Activated CD8-positive, alpha-beta T cell treated with anti-CD3 and anti-CD28 coated beads for 36 hours (primary cell): ENCODE measurements at regions not wholly inside any gene's neighbourhood (a gene's known extent, or its start where the extent isn't known, plus 50 kb on each side); places are given as distances from the start of the nearest gene placed in this dataset.

Experiments
- ATAC-seq: fragments of 200-7000 bp; cut with Tn5 transposase; one replicate; pipeline ENCODE4 v1.10.0; 2021; ENCODE audit warnings: mild to moderate bottlenecking, moderate library complexity
- CTCF ChIA-PET: fragments of 350-600 bp; sonication (Branson Sonifier 250); formaldehyde crosslinking; loops from one replicate; lab custom pipeline; 2021; ENCODE audit warnings: antibody characterized with exemption; lab: Charles Lee
- POLR2A ChIA-PET: fragments of 350-600 bp; sonication (Branson Sonifier 250); formaldehyde crosslinking; loops from one replicate; lab custom pipeline; 2021; ENCODE audit warnings: antibody characterized with exemption; lab: Charles Lee
- DNase-seq: peaks from one replicate; pipeline ENCODE4 v3.0.0-alpha.2; 2020
- H3K27ac Mint-ChIP-seq: one replicate; pipeline ENCODE4 v1.8.0; 2021; ENCODE audit warnings: mild to moderate bottlenecking, mixed read lengths
- H3K27me3 Mint-ChIP-seq: one replicate; pipeline ENCODE4 v1.8.0; 2021; ENCODE audit warnings: mixed read lengths
- H3K36me3 Mint-ChIP-seq: one replicate; pipeline ENCODE4 v1.8.0; 2021; ENCODE audit warnings: low read depth, mixed read lengths
- H3K4me1 Mint-ChIP-seq: one replicate; pipeline ENCODE4 v1.8.0; 2021; ENCODE audit warnings: low read depth, mixed read lengths
- H3K4me3 Mint-ChIP-seq: one replicate; pipeline ENCODE4 v1.8.0; 2021; ENCODE audit warnings: mild to moderate bottlenecking, moderate library complexity, mixed read lengths
- H3K9me3 Mint-ChIP-seq: one replicate; pipeline ENCODE4 v1.8.0; 2021; ENCODE audit warnings: mixed read lengths
- intact Hi-C: fragments of 100-400 bp; cut with micrococcal nuclease; formaldehyde crosslinking; loops from one replicate; pipeline ENCODE4 v1.10.0; 2022
- TF ChIP-seq, protein P1 (sequence below): fragments of 200-600 bp; IDR thresholded peaks from one replicate; pipeline ENCODE4 v1.8.0; 2022; ENCODE audit warnings: antibody characterized with exemption, mild to moderate bottlenecking

DNA sequence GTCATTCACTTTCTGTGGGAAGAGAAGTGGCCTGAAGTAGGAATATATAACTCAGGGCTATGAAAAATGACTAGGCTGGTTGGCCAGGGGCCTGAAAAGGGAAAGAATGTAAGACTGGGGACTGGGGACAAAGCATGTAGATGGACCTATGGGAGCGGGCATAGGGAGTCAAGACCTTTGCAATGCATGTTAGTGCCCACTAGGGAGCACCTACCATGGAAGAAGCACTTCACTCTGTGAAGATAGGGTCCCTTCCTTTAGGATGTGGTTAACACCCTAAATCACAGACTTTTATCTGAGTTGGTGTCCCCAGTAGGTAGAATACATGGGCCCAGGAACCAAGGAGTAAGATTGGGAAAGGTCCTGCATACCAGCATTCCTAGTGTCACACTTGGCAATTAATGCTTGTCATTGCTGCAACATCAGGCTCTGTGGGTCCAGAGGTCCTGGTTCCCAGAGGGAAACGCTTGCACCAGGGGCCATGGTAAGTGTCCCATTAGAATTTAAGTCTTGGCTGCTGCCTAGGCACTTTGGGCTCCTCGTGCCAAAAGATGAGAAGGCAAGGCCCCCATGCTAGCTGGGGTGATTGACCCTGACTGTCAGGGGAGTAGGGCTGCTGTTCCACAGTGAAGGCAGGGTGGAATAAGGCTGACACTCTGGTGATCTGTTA lies 79.6 kb downstream of the CRYGS start:
- DNase-seq (no peak), ATAC-seq (peak; percentile 42)
- ChIA-PET CTCF (interaction anchor here (1.5 kb wide), 1 partner anchor 76 kb away, joined by 9 read pairs; no protein-coding TSS in a partner anchor), POLR2A (no interaction called here)
- H3K27me3 Mint-ChIP-seq: no peaks in the 10 kb centered on the region
- H3K36me3 Mint-ChIP-seq: no peaks in the 10 kb centered on the region
- no peak overlapping the region for H3K27ac Mint-ChIP-seq
- H3K4me1 Mint-ChIP-seq: peaks cover 5% of the 10 kb centered on the region
- no peaks in the 10 kb centered on the region for H3K9me3 Mint-ChIP-seq
- intact Hi-C loops: loop anchor here (5.0 kb wide), 1 partner anchor 73 kb away; no protein-coding TSS in a partner anchor
- H3K4me3 Mint-ChIP-seq: no peak overlapping the region
- TF ChIP-seq, protein P1, sequence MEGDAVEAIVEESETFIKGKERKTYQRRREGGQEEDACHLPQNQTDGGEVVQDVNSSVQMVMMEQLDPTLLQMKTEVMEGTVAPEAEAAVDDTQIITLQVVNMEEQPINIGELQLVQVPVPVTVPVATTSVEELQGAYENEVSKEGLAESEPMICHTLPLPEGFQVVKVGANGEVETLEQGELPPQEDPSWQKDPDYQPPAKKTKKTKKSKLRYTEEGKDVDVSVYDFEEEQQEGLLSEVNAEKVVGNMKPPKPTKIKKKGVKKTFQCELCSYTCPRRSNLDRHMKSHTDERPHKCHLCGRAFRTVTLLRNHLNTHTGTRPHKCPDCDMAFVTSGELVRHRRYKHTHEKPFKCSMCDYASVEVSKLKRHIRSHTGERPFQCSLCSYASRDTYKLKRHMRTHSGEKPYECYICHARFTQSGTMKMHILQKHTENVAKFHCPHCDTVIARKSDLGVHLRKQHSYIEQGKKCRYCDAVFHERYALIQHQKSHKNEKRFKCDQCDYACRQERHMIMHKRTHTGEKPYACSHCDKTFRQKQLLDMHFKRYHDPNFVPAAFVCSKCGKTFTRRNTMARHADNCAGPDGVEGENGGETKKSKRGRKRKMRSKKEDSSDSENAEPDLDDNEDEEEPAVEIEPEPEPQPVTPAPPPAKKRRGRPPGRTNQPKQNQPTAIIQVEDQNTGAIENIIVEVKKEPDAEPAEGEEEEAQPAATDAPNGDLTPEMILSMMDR: no peak

DNA sequence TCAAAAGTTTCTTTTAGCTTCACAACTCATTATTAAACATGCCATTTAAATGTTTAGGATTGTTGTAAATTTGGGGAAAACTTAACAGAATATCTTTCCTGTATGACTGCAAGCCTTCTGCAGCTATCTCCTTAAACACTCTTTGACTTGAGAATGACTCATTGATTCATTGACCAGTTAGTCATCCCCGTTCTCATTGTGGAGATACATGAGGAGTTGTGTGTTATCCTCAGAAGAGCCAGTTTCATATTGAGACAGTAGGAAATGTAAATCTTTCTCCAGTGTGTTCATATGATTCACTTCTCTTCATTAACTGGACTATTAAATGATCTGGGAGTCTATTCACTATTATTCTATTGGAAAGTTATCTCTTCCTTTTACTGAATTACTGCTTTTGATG lies 83.0 kb downstream of the CRYGS start:
- H3K27me3 Mint-ChIP-seq: peaks cover 2% of the 10 kb centered on the region
- intact Hi-C loops: loop anchor here (5.0 kb wide), 1 partner anchor 76 kb away; no protein-coding TSS in a partner anchor
- H3K4me1 Mint-ChIP-seq: peaks cover 5% of the 10 kb centered on the region
- TF ChIP-seq, protein P1: no peak
- ChIA-PET POLR2A (no interaction called here), CTCF (no interaction called here)
- no peaks in the 10 kb centered on the region for H3K9me3 Mint-ChIP-seq
- no peaks in the 10 kb centered on the region for H3K36me3 Mint-ChIP-seq
- H3K27ac Mint-ChIP-seq: no peak overlapping the region
- no peak overlapping the region for H3K4me3 Mint-ChIP-seq
- ATAC-seq (peak; percentile 34), DNase-seq (no peak)

- ChIA-PET CTCF (interaction anchor here (2.3 kb wide), 1 partner anchor 81 kb away, joined by 8 read pairs; no protein-coding TSS in a partner anchor), POLR2A (interaction anchor here (1.2 to 1.4 kb wide), 3 partner anchors 11 to 114 kb away, joined by 3 to 4 read pairs (median 3); no protein-coding TSS in a partner anchor)
- no peak for ATAC-seq
- Mint-ChIP-seq H3K9me3 (no peaks in the 10 kb centered on the region), H3K4me3 (no peak overlapping the region), H3K36me3 (no peaks in the 10 kb centered on the region), H3K4me1 (peaks cover 5% of the 10 kb centered on the region), H3K27me3 (peaks cover 2% of the 10 kb centered on the region), H3K27ac (no peak overlapping the region)
- intact Hi-C loops: no loop called here
- no peak for DNase-seq
- TF ChIP-seq, protein P1: no peak
Measured at GRCh38 chr3:186459108-186459467, 85.1 kb downstream of the CRYGS start.

DNA sequence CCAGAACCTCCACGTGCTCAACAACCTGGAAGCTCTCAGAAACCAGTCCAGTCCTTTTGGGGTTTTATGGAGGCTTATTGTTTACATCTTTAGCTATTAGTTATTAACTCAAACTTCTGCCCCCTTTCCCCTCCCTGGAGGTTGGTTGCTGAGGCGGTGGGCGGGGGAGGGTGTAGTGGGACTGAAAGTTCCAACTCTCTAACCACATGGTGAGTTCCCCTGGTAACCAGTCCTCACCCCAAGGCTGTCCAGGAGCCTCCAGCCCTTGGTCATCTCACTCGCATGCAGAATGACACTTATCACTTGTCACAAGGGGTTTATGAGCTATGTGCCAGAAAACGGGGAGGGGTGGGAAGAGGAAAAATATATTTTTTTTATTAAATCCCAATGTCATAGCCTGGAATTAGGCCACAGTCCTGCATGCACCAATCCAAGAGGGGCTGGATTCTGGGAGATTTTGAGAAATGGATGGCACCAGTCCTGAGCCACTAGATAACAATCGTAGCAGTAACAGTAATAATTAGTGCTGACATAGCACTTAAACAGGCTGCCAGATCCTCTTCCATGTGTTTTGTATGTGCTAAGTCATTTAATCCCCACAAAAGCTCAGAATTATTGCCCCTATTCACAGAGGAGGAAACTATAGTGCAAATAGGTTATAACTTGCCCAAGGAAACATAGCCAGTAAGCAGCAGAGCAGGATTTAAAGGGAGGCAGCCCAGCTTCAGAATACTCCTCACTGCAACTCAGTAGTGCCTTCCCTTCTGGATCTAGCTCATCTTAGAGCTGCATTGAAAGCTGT lies 85.7 kb downstream of the CRYGS start:
- DNase-seq (no peak), ATAC-seq (no peak)
- TF ChIP-seq, protein P1: no peak
- Mint-ChIP-seq H3K9me3 (no peaks in the 10 kb centered on the region), H3K36me3 (no peaks in the 10 kb centered on the region), H3K27me3 (peaks cover 2% of the 10 kb centered on the region), H3K4me3 (no peak overlapping the region), H3K27ac (no peak overlapping the region), H3K4me1 (peaks cover 5% of the 10 kb centered on the region)
- ChIA-PET POLR2A (interaction anchor here (0.9 to 1.4 kb wide), 4 partner anchors 12 to 115 kb away, joined by 3 to 4 read pairs (median 3); no protein-coding TSS in a partner anchor), CTCF (interaction anchor here (2.3 kb wide), 1 partner anchor 82 kb away, joined by 8 read pairs; no protein-coding TSS in a partner anchor)
- intact Hi-C loops: no loop called here
